IMR-90 (cell line): ENCODE measurements at regions not wholly inside any gene's neighbourhood (a gene's known extent, or its start where the extent isn't known, plus 50 kb on each side); places are given as distances from the start of the nearest gene placed in this dataset.

Experiments used
- ATAC-seq: fragments of 200-7000 bp; cut with Tn5 transposase; 2 replicates; pipeline ENCODE4 v1.9.1; 2020; ENCODE audit warnings: low read depth, mild to moderate bottlenecking, moderate library complexity
- BruUV-seq: library from RNA; stranded (reverse); fragments of 400-500 nt; replicated peaks from 2 replicates; lab custom pipeline; 2021; lab: Mats Ljungman, UMichigan
- CTCF ChIA-PET: fragments of 300-600 bp; formaldehyde crosslinking; extraction: SDS; loops from one replicate; lab custom pipeline; 2021; ENCODE audit warnings: antibody characterized with exemption; lab: Yijun Ruan, JAX
- POLR2A ChIA-PET: fragments of 300-600 bp; sonication (Branson Sonifier 250); formaldehyde crosslinking; loops from one replicate; lab custom pipeline; 2022; ENCODE audit warnings: antibody characterized with exemption; ENCODE audit not compliant: unreplicated experiment; lab: Charles Lee
- DNase-seq: peaks from one replicate; pipeline ENCODE4 v3.0.0; 2013
- H2AFZ ChIP-seq: replicated peaks from 2 replicates; pipeline ENCODE3; 2013; ENCODE audit warnings: low read length, mild to moderate bottlenecking; ENCODE audit not compliant: poor library complexity
- H2AK5ac ChIP-seq: 2 replicates; pipeline ENCODE4 v1.6.1; 2013; ENCODE audit warnings: low read depth, low read length, inconsistent platforms
- H2AK9ac ChIP-seq: replicated peaks from 2 replicates; pipeline ENCODE3; 2013; ENCODE audit warnings: mild to moderate bottlenecking, low read depth, low read length, moderate library complexity; ENCODE audit not compliant: poor library complexity
- H2BK120ac ChIP-seq: 2 replicates; pipeline ENCODE4 v1.6.1; 2013; ENCODE audit warnings: low read depth, low read length, inconsistent platforms
- H2BK15ac ChIP-seq: 3 replicates; pipeline ENCODE4 v1.6.1; 2013; ENCODE audit warnings: low read depth, low read length, inconsistent platforms
- H2BK20ac ChIP-seq: 2 replicates; pipeline ENCODE4 v1.6.1; 2013; ENCODE audit warnings: low read depth, mild to moderate bottlenecking, inconsistent platforms, low read length, moderate library complexity
- H2BK5ac ChIP-seq: 2 replicates; pipeline ENCODE4 v1.6.1; 2013; ENCODE audit warnings: mild to moderate bottlenecking, low read depth, low read length, inconsistent platforms; ENCODE audit not compliant: poor library complexity, severe bottlenecking
- H3K14ac ChIP-seq: replicated peaks from 2 replicates; pipeline ENCODE4 v1.6.1; 2013; ENCODE audit warnings: low read depth, low read length, inconsistent platforms
- H3K18ac ChIP-seq: 2 replicates; pipeline ENCODE4 v1.6.1; 2013; ENCODE audit warnings: low read depth, low read length, control low read depth
- H3K23ac ChIP-seq: 2 replicates; pipeline ENCODE4 v1.6.1; 2013; ENCODE audit warnings: low read depth, low read length, inconsistent platforms
- H3K27ac ChIP-seq: 2 replicates; pipeline ENCODE4 v1.5.1; 2013; ENCODE audit warnings: mild to moderate bottlenecking, control low read depth, low read length; ENCODE audit not compliant: insufficient read depth
- H3K27me3 ChIP-seq: 2 replicates; pipeline ENCODE4 v1.6.1; 2013; ENCODE audit warnings: low read length; ENCODE audit not compliant: control insufficient read depth, insufficient read depth
- H3K36me3 ChIP-seq: 2 replicates; pipeline ENCODE4 v1.6.1; 2013; ENCODE audit warnings: low read length, mixed read lengths; ENCODE audit not compliant: control insufficient read depth, insufficient read depth
- H3K4ac ChIP-seq: 2 replicates; pipeline ENCODE4 v1.6.1; 2013; ENCODE audit warnings: low read depth, low read length, inconsistent platforms
- H3K4me1 ChIP-seq: 2 replicates; pipeline ENCODE4 v1.6.1; 2013; ENCODE audit warnings: low read length, mixed read lengths; ENCODE audit not compliant: control insufficient read depth, insufficient read depth
- H3K4me2 ChIP-seq: 2 replicates; pipeline ENCODE4 v1.6.1; 2013; ENCODE audit warnings: low read depth, mild to moderate bottlenecking, control low read depth, low read length, moderate library complexity
- H3K4me3 ChIP-seq: 2 replicates; pipeline ENCODE4 v1.5.1; 2013; ENCODE audit warnings: low read depth, mild to moderate bottlenecking, control low read depth, low read length, moderate library complexity; ENCODE audit not compliant: insufficient read depth
- H3K56ac ChIP-seq: 2 replicates; pipeline ENCODE4 v1.6.1; 2013; ENCODE audit warnings: low read length, inconsistent platforms; ENCODE audit not compliant: insufficient read depth; ENCODE audit errors: extremely low read depth
- H3K79me1 ChIP-seq, 2 experiments: 2 replicates each; pipeline ENCODE4 v1.6.1; 2013; ENCODE audit warnings: low read length in 2 of 2, inconsistent platforms in 1 of 2, low read depth in 1 of 2
- H3K9ac ChIP-seq: 2 replicates; pipeline ENCODE4 v1.6.1; 2013; ENCODE audit warnings: low read depth, low read length, control low read depth
- H3K9me1 ChIP-seq: 2 replicates; pipeline ENCODE4 v1.6.1; 2013; ENCODE audit warnings: low read length, inconsistent platforms; ENCODE audit not compliant: insufficient read depth
- H3K9me3 ChIP-seq: 2 replicates; pipeline ENCODE4 v1.6.1; 2013; ENCODE audit warnings: low read length; ENCODE audit not compliant: control insufficient read depth, insufficient read depth
- H4K20me1 ChIP-seq: 2 replicates; pipeline ENCODE4 v1.6.1; 2013; ENCODE audit warnings: low read length, inconsistent platforms; ENCODE audit not compliant: insufficient read depth
- H4K5ac ChIP-seq: 2 replicates; pipeline ENCODE4 v1.6.1; 2013; ENCODE audit warnings: mild to moderate bottlenecking, low read depth, low read length, control low read depth
- H4K8ac ChIP-seq, 2 experiments: 2 replicates each; pipeline ENCODE4 v1.6.1; 2013; ENCODE audit warnings: low read depth in 2 of 2, low read length in 2 of 2, control low read depth in 1 of 2, inconsistent platforms in 1 of 2
- H4K91ac ChIP-seq: 2 replicates; pipeline ENCODE4 v1.6.1; 2013; ENCODE audit warnings: low read depth, low read length, inconsistent platforms; ENCODE audit not compliant: insufficient read depth
- BHLHE40 ChIP-seq: fragments of 150-350 bp; IDR thresholded peaks from 2 replicates; pipeline ENCODE4 v1.6.1; 2016; ENCODE audit warnings: mild to moderate bottlenecking, low read depth, low read length
- CHD1 ChIP-seq: IDR thresholded peaks from 2 replicates; pipeline ENCODE4 v1.6.1; 2012; ENCODE audit warnings: low read depth, low read length, improper control_type of control experiment
- MAZ ChIP-seq: IDR thresholded peaks from 2 replicates; pipeline ENCODE4 v1.6.1; 2012; ENCODE audit warnings: low read depth, mild to moderate bottlenecking, low read length, improper control_type of control experiment, moderate library complexity, borderline replicate concordance
- RCOR1 ChIP-seq: IDR thresholded peaks from 2 replicates; pipeline ENCODE4 v1.6.1; 2012; ENCODE audit warnings: mild to moderate bottlenecking, low read length, improper control_type of control experiment; ENCODE audit not compliant: insufficient replicate concordance
- WGBS, 2 experiments: methylation state at CpG; one replicate each; pipeline versions ENCODE4 v1.1.5 to v1.1.7; 2013; ENCODE audit warnings: missing lambda C conversion rate in 2 of 2; ENCODE audit not compliant: insufficient read length in 1 of 2; ENCODE audit errors: extremely low coverage in 2 of 2; 5-methylcytosine and 5-hydroxymethylcytosine counted together
- dilution Hi-C: fragments of 300-500 bp; cut with HindIII; formaldehyde crosslinking; loops from one replicate; pipeline ENCODE4 v1.14.3; 2018; ENCODE audit warnings: low sequenced_read_pairs; ENCODE audit not compliant: unreplicated experiment
- in situ Hi-C: fragments of 300-500 bp; cut with MboI; formaldehyde crosslinking; loops from 3 replicates; pipeline ENCODE4 v1.14.3; 2019; ENCODE audit warnings: low sequenced_read_pairs, inconsistent platforms, mixed read lengths
- intact Hi-C: fragments of 100-400 bp; cut with micrococcal nuclease; formaldehyde crosslinking; loops from 2 replicates; pipeline ENCODE4 v1.10.0; 2022
- TF ChIP-seq, protein P1 (sequence below): fragments of 150-350 bp; IDR thresholded peaks from 2 replicates; pipeline ENCODE4 v1.6.1; 2016; ENCODE audit warnings: low read depth, mild to moderate bottlenecking, low read length, moderate library complexity, borderline replicate concordance

GRCh38 chr4:3349116-3349515 is 56.3 kb downstream of the RGS12 start:
- ChIA-PET POLR2A (no interaction called here), CTCF (no interaction called here)
- H2BK5ac ChIP-seq: no peak overlapping the region
- H3K4me3 ChIP-seq: no peak overlapping the region
- ATAC-seq (no peak), DNase-seq (no peak)
- H3K4me1 ChIP-seq: peaks cover 3% of the 10 kb centered on the region
- H3K9me1 ChIP-seq: 0 out of 2 replicates have a peak, but pooled peaks cover 3% of the 10 kb centered on the region
- no peak overlapping the region for H2AFZ ChIP-seq
- H4K91ac ChIP-seq: no peak overlapping the region
- peaks cover 20 to 48% of the 10 kb centered on the region in 2 experiments for H3K79me1 ChIP-seq
- no peak overlapping the region for H2BK15ac ChIP-seq
- no peaks in the 10 kb centered on the region for H3K27me3 ChIP-seq
- no peak overlapping the region for H2AK9ac ChIP-seq
- dilution Hi-C loops (no loop called here), intact Hi-C loops (loop anchor here (5.0 kb wide), 1 partner anchor 603 kb away; no protein-coding TSS in a partner anchor), in situ Hi-C loops (loop anchor here (5.0 kb wide), 1 partner anchor 93 kb away; the partner anchor contains the start of gene HGFAC)
- TF ChIP-seq RCOR1 (no peak), CHD1 (no peak), BHLHE40 (no peak), MAZ (no peak)
- TF ChIP-seq, protein P1, sequence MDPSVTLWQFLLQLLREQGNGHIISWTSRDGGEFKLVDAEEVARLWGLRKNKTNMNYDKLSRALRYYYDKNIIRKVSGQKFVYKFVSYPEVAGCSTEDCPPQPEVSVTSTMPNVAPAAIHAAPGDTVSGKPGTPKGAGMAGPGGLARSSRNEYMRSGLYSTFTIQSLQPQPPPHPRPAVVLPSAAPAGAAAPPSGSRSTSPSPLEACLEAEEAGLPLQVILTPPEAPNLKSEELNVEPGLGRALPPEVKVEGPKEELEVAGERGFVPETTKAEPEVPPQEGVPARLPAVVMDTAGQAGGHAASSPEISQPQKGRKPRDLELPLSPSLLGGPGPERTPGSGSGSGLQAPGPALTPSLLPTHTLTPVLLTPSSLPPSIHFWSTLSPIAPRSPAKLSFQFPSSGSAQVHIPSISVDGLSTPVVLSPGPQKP: no peak
- no peak overlapping the region for H2BK120ac ChIP-seq
- no peak overlapping the region for H3K18ac ChIP-seq
- H3K23ac ChIP-seq: no peak overlapping the region
- H3K4me2 ChIP-seq: no peak overlapping the region
- peaks cover 4% of the 10 kb centered on the region; the same call in 1 of the 2 replicates for H3K36me3 ChIP-seq
- H3K9me3 ChIP-seq: no peaks in the 10 kb centered on the region
- no TSS peak for BruUV-seq
- 100% methylated on average over 2 of the region's 4 CpGs; no CpG with 5 or more reads in 1 of the 2 experiments for WGBS, 2 experiments
- peaks cover 11% of the 10 kb centered on the region; the same call in 1 of the 2 replicates for H4K20me1 ChIP-seq
- no peak overlapping the region for H4K5ac ChIP-seq
- H3K9ac ChIP-seq: no peak overlapping the region
- H2AK5ac ChIP-seq: no peak overlapping the region
- H3K27ac ChIP-seq: no peak overlapping the region
- H2BK20ac ChIP-seq: no peak overlapping the region
- no peak overlapping the region for H3K4ac ChIP-seq
- H3K14ac ChIP-seq: no peak overlapping the region
- H4K8ac ChIP-seq: no peak overlapping the region
- no peak overlapping the region for H3K56ac ChIP-seq
